Amniotic stem cell (primary cell): ENCODE measurements at regions not wholly inside any gene's neighbourhood (a gene's known extent, or its start where the extent isn't known, plus 50 kb on each side); places are given as distances from the start of the nearest gene placed in this dataset.

Experiments used
- DNase-seq: peaks from one replicate; lab custom pipeline; 2025; lab: John Stamatoyannopoulos, UW

- peak; percentile 6 for DNase-seq
These were observed 185.7 kb upstream of the KLHL29 start for GRCh38 chr2:23199115-23199918.

- no peak for DNase-seq
These were observed 184.8 kb upstream of the KLHL29 start for GRCh38 chr2:23200068-23200786.

GRCh38 chr2:23200787-23201114, 184.2 kb upstream of the KLHL29 start:
- DNase-seq = no peak

GRCh38 chr2:23203383-23203782, 181.6 kb upstream of the KLHL29 start:
- no peak for DNase-seq

GRCh38 chr2:23204685-23205242, 180.2 kb upstream of the KLHL29 start:
- no peak for DNase-seq

GRCh38 chr2:23206650-23207049, 178.3 kb upstream of the KLHL29 start:
- no peak for DNase-seq

- no peak for DNase-seq
These were observed 177.1 kb upstream of the KLHL29 start for GRCh38 chr2:23207871-23208270.

- no peak for DNase-seq
These were observed 176.6 kb upstream of the KLHL29 start for GRCh38 chr2:23208339-23208738.

GRCh38 chr2:23209059-23209458, 175.9 kb upstream of the KLHL29 start:
- DNase-seq = no peak

GRCh38 chr2:23211987-23212583, 172.9 kb upstream of the KLHL29 start:
- no peak for DNase-seq

GRCh38 chr2:23213196-23213595, 171.8 kb upstream of the KLHL29 start:
- DNase-seq = no peak

- no peak for DNase-seq
These were observed 170.0 kb upstream of the KLHL29 start for GRCh38 chr2:23215016-23215415.

- DNase-seq = no peak
These were observed 165.3 kb upstream of the KLHL29 start for GRCh38 chr2:23219666-23220065.

- no peak for DNase-seq
These were observed 164.4 kb upstream of the KLHL29 start for GRCh38 chr2:23220513-23221094.

GRCh38 chr2:23221236-23221635, 163.7 kb upstream of the KLHL29 start:
- no peak for DNase-seq

- no peak for DNase-seq
These were observed 163.1 kb upstream of the KLHL29 start for GRCh38 chr2:23221901-23222300.

- DNase-seq = no peak
These were observed 154.1 kb upstream of the KLHL29 start for GRCh38 chr2:23230885-23231284.

- DNase-seq = no peak
These were observed 153.1 kb upstream of the KLHL29 start for GRCh38 chr2:23231865-23232264.

- no peak for DNase-seq
These were observed 149.7 kb upstream of the KLHL29 start for GRCh38 chr2:23235292-23235691.

GRCh38 chr2:23235736-23236135, 149.2 kb upstream of the KLHL29 start:
- no peak for DNase-seq

GRCh38 chr2:23237147-23237546, 147.8 kb upstream of the KLHL29 start:
- no peak for DNase-seq

- DNase-seq = no peak
These were observed 146.8 kb upstream of the KLHL29 start for GRCh38 chr2:23238011-23238657.
